Stimulated activated CD4-positive, alpha-beta T cell treated with anti-CD3 and anti-CD28 coated beads, Interleukin-4, amount 100 ng/mL, for 1 hour (primary cell): ENCODE measurements at regions not wholly inside any gene's neighbourhood (a gene's known extent, or its start where the extent isn't known, plus 50 kb on each side); places are given as distances from the start of the nearest gene placed in this dataset.

Experiments
- DNase-seq: peaks from one replicate; pipeline ENCODE4 v3.0.0-alpha.2; 2020

- no peak for DNase-seq
Observed at GRCh38 chr5:2602451-2603271, 148.8 kb downstream of the IRX2 start.

DNA sequence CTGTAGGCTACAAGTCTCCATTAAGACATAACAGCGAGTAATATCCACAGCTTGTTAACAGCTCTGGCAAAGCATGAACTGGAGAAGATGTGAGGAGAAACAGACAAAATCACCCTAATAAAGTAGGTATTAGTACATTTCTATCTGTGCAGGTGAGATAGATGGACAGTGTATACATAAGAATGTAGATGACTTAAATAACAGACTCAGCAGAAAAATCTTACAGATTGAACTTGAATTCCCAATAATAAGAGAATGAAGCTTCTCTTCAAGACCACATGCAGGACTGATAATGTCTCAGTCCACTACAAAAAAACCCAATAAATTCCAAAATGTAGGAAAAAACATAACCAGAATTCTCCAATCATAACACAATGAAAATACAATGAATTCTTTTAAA, 153.0 kb downstream of the IRX2 start:
- no peak for DNase-seq

DNA sequence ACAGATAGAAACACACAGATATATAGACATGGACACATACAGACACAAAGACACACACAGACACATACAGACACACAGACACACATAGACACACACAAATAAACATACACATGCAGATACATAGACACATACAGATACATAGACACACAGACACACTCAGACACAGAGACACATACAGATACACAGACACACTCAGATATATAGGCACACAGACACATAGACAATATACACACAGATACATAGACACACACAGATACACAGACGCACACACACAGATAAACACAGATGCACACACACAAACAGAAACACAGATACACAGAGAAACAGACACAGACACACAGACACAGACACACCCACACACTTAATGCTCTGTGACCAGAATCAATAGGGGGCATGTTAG, 156.8 kb downstream of the IRX2 start:
- no peak for DNase-seq

- DNase-seq: no peak
Observed at GRCh38 chr5:2592766-2593165, 158.7 kb downstream of the IRX2 start.

DNA sequence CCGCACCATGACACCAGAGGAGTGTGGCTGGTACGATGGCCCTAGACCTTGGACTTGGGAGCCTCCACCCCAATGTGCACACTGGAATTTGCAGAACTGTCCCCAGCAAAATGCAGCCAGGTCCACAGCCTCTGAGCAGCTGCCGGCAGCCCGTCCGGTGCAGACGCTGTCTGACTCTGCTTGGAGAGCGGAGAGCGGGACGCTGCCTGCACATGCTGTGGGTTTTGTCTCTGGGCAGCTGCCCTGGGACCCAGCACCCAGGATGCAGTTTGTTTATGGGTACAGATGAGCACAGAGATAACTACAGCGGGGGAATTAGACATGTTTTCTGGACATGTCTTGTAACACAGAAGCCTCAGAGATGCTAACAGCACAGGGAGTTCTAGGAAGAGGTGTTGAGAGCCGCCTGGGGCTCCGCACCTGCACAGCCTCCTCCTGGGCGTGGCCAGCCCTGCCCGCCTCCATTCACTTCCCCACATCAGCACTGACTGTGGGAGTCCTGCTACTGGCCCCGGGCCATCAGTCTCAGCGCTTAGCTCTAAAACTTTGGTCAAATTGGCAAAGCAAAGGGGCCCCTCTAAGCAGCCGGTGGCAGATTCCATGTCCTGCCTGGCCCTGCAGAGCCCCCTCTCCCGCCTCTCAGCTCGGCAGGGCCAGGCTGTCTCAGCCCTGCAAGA, 159.6 kb downstream of the IRX2 start:
- DNase-seq: no peak

DNA sequence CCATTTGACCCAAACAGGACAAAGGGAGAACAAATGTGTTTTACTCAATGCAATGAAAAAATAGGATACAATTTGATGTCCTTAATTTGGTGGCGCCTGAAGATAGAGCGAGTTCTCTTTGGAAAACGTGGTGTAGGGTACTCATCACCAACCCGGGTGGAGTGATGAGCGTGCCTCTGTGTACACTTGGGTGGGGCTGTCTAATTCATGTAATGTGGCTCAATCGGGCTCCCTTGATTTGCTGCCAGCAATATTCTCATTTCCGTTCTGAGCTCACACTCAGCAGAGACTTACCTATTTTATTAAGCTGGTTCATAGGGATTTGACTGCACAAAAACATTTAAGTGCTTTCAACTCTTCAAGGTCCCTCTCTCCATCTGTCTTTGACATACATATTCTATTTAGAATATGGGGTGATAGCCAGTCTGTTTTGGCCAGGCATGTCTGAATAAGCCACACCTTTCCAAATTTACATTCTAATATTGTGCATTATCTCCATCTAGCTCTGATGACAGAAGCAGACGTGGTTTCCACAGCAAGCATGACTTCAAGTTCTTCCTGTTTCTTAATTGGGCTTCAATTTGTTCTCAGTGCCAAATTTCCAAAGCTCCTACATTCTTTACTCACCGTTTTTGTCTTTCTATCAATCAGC, 162.5 kb downstream of the IRX2 start:
- no peak for DNase-seq

GRCh38 chr5:2587189-2588031, 164.1 kb downstream of the IRX2 start:
- DNase-seq: no peak

GRCh38 chr5:2586016-2586715, 165.3 kb downstream of the IRX2 start:
- DNase-seq: no peak

GRCh38 chr5:2584579-2585269, 166.8 kb downstream of the IRX2 start:
- no peak for DNase-seq

DNA sequence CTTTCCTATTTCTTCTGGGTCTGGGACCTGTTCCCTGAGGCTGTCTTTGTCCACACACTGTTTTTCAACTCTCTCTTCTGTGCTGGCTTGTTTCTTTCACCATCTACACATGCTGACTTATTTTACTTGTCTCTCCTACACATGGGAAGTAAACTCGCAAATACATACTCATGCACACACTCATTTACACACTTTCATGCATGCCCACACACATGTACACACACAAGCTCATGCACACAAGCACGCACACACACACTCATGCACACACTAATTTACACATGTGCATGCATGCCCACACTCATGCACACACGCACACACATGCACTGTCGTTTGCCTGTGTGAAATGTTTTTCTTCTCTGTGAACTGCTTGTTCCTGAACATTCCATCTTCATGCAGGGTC, 169.0 kb downstream of the IRX2 start:
- DNase-seq: no peak

GRCh38 chr5:2582106-2582505, 169.4 kb downstream of the IRX2 start:
- no peak for DNase-seq

- DNase-seq: no peak
Observed at GRCh38 chr5:2581418-2581817, 170.1 kb downstream of the IRX2 start.

DNA sequence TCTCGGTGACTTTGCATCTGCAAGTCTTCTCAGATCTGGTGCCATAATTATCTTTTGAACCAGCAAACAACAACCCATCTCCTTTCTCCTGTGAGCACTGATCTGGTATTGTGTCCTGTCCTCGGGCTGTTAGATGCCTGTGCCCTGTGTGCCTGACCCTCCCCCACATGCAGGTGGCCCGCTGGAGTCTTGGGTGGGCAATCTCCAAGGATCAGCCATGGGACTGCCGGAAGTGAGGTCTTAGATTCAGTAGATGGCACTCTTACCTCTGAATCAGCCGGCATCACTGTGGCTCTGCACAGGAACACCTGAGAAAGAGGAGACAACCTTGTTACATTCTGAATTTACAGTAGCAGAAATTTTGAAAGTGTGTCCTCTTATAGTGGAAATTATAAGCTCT, 172.4 kb downstream of the IRX2 start:
- DNase-seq: no peak

- no peak for DNase-seq
Observed at GRCh38 chr5:2577312-2578036, 174.0 kb downstream of the IRX2 start.

DNA sequence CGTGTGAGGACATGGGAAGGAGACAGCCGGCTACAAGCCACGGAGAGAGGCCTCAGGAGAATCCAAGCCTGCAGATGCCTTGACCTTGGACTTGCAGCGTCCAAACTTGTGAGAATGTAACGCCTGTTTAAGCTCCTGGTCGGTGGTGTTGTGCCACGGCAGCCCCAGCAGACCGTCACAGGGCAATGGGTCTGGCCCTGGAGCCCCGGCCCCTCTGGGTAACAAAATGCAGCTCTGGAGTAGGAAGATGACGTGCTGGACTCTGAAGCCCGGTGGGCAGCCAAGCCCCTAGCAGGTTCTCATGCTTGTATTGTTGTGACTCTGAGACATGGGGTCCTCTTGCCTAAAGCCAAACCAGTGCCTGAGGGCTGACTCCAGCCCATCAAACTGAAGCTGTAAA, 174.7 kb downstream of the IRX2 start:
- no peak for DNase-seq

DNA sequence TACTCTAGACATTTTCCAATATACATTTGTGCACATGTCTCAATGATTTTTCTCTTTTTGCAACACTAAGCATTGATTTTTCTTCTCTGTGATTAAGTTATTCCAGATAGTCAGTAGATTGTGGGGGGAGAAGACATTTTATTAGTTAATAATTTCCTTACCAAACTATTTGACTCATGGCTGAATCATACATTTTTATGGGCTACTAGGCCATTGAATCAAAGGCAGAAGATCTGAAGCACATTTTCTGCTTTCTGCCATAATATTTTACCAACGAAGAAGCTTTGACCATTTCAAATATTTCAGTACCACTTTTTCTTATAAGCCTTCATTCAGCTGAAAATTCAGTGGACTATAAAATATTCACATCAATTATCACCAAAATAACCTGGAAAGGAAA, 175.6 kb downstream of the IRX2 start:
- no peak for DNase-seq

DNA sequence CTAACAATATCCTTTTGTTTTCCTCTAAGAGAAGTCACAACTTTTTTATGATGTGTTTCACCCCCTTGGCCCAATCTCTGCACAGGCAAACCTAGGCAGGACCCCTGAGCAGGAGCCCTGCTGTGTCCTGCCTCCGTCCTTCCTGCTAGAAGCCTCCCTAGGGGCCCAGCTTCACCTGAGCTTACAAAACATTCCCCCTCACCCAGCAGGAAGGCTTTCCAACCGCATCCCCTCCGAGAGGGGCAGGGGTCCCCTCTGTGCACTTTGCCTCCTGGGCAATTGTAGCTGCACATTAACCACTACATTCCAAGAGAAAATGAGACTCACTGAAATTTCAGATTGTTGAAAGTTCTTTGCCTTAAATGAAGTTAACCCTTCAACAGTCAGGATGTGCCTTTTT, 176.2 kb downstream of the IRX2 start:
- no peak for DNase-seq

DNA sequence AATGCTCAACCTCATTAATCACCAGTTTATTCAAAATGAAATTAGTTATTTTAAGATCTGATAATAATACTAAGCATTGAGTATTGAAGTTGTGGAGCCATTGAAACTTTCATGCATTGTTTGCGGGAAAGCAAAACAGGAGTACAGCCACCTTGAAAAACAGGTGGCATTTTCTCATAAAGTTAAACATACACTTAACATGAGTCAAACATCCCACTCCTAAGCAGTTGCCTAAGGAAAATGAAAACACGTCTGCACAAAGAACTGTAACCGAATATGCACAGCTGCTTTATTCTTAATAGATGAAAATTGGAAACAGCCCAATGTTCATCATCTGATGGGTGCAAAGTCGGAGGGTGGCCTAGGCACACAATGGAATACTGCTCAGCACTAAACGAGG, 177.3 kb downstream of the IRX2 start:
- no peak for DNase-seq

DNA sequence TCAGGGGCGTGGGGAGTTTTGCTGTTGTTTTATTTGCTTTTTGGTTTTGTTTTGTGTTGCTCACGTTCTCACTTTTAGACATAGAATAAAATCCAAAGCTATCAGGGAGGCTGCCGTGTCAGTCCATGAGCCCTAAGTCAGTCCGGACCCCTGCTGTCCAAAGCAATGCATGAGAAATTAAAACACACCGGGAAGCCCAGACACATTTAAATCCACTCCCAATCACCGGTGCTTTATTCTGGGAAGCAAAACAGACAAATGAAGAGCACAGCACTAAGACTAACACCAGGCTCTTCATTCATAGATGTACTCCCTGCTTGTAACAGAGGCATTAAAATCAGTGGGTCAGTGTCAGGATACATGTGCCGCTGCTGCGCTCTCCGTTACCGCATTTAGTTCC, 180.9 kb downstream of the IRX2 start:
- DNase-seq: no peak

- no peak for DNase-seq
Observed at GRCh38 chr5:2569774-2570542, 181.5 kb downstream of the IRX2 start.
